CD14-positive monocyte (primary cell): ENCODE measurements at regions not wholly inside any gene's neighbourhood (a gene's known extent, or its start where the extent isn't known, plus 50 kb on each side); places are given as distances from the start of the nearest gene placed in this dataset.

Experiments used
- DNase-seq, 3 donors: peaks; one replicate each; pipeline ENCODE4 v3.0.0-alpha.2; 2011 to 2022
- H2AFZ ChIP-seq: 2 replicates; pipeline ENCODE4 v1.6.0; 2012; ENCODE audit warnings: mild to moderate bottlenecking, low read depth, low read length, inconsistent platforms; ENCODE audit not compliant: insufficient read depth, poor library complexity, severe bottlenecking
- H3K27ac ChIP-seq, 2 donors: 1 replicate in 1 of 2; 2 replicates in 1 of 2; pipeline ENCODE4 v1.5.1; 2012 to 2013; ENCODE audit warnings: low read length in 2 of 2, control low read depth in 1 of 2, inconsistent platforms in 1 of 2, low read depth in 1 of 2, mild to moderate bottlenecking in 1 of 2
- H3K27me3 ChIP-seq, 2 donors: one replicate each; pipeline versions ENCODE4 v1.6.0 to v1.6.1; 2011 to 2013; ENCODE audit warnings: low read length in 2 of 2; ENCODE audit not compliant: control insufficient read depth in 2 of 2, insufficient read depth in 2 of 2
- H3K36me3 ChIP-seq, 2 donors: replicated peaks in 1 of 2; 1 replicate in 1 of 2; 2 replicates in 1 of 2; pipeline versions ENCODE4 v1.5.1 to v1.6.1; 2012 to 2013; ENCODE audit warnings: low read length in 2 of 2, control low read depth in 1 of 2, inconsistent platforms in 1 of 2, mild to moderate bottlenecking in 1 of 2; ENCODE audit not compliant: insufficient read depth in 2 of 2, control insufficient read depth in 1 of 2
- H3K4me1 ChIP-seq, 2 donors: 1 replicate in 1 of 2; 2 replicates in 1 of 2; pipeline versions ENCODE4 v1.5.1 to v1.6.1; 2012 to 2013; ENCODE audit warnings: low read length in 2 of 2, control low read depth in 1 of 2, inconsistent platforms in 1 of 2, mild to moderate bottlenecking in 1 of 2, moderate library complexity in 1 of 2; ENCODE audit not compliant: insufficient read depth in 2 of 2, control insufficient read depth in 1 of 2
- H3K4me2 ChIP-seq: replicated peaks from 2 replicates; pipeline ENCODE3; 2012; ENCODE audit warnings: low read length, moderate library complexity, mild to moderate bottlenecking; ENCODE audit not compliant: poor library complexity, severe bottlenecking; ENCODE audit errors: extremely low read depth
- H3K4me3 ChIP-seq, 3 experiments: fragments of 200-600 bp in 1 of 3; sonication (generic) in 1 of 3; replicated peaks in 1 of 3; 1 replicate in 2 of 3; 2 replicates in 1 of 3; pipeline ENCODE4 v1.5.1; 2011 to 2013; ENCODE audit warnings: low read length in 3 of 3, mild to moderate bottlenecking in 3 of 3, control low read depth in 2 of 3, low read depth in 2 of 3, inconsistent platforms in 1 of 3, moderate library complexity in 1 of 3
- H3K79me2 ChIP-seq: 2 replicates; pipeline ENCODE4 v1.6.0; 2012; ENCODE audit warnings: mild to moderate bottlenecking, control low read depth, inconsistent platforms, low read length, moderate library complexity; ENCODE audit not compliant: insufficient read depth
- H3K9ac ChIP-seq: 2 replicates; pipeline ENCODE4 v1.6.0; 2017; ENCODE audit warnings: low read length, mild to moderate bottlenecking; ENCODE audit not compliant: insufficient read depth, poor library complexity, severe bottlenecking
- H3K9me3 ChIP-seq, 2 donors: replicated peaks in 1 of 2; 1 replicate in 1 of 2; 2 replicates in 1 of 2; pipeline versions ENCODE4 v1.5.1 to v1.6.1; 2012 to 2013; ENCODE audit warnings: low read length in 2 of 2, control low read depth in 1 of 2; ENCODE audit not compliant: control insufficient read depth in 1 of 2, insufficient read depth in 1 of 2
- H4K20me1 ChIP-seq: 2 replicates; pipeline ENCODE4 v1.6.0; 2012; ENCODE audit warnings: mild to moderate bottlenecking, low read length, control low read depth, moderate library complexity; ENCODE audit not compliant: insufficient read depth
- H3K27ac Mint-ChIP-seq, 7 donors: one replicate each; pipeline ENCODE4 v1.8.0; 2020; ENCODE audit warnings: mild to moderate bottlenecking in 7 of 7, mixed read lengths in 7 of 7, moderate library complexity in 6 of 7, inconsistent platforms in 2 of 7
- H3K27me3 Mint-ChIP-seq, 3 donors: one replicate each; pipeline ENCODE4 v1.8.0; 2021 to 2022; ENCODE audit warnings: low read depth in 3 of 3, mild to moderate bottlenecking in 3 of 3, mixed read lengths in 3 of 3, moderate library complexity in 3 of 3, inconsistent platforms in 1 of 3
- H3K36me3 Mint-ChIP-seq, 2 donors: one replicate each; pipeline ENCODE4 v1.8.0; 2020; ENCODE audit warnings: mixed read lengths in 2 of 2, inconsistent platforms in 1 of 2, mild to moderate bottlenecking in 1 of 2
- H3K4me1 Mint-ChIP-seq: one replicate; pipeline ENCODE4 v1.8.0; 2020; ENCODE audit warnings: mild to moderate bottlenecking, mixed read lengths
- H3K4me3 Mint-ChIP-seq, 2 donors: one replicate each; pipeline ENCODE4 v1.8.0; 2020; ENCODE audit warnings: mild to moderate bottlenecking in 2 of 2, mixed read lengths in 2 of 2, moderate library complexity in 1 of 2
- H3K9me3 Mint-ChIP-seq, 7 donors: one replicate each; pipeline ENCODE4 v1.8.0; 2020 to 2022; ENCODE audit warnings: mixed read lengths in 7 of 7, mild to moderate bottlenecking in 6 of 7, moderate library complexity in 6 of 7, inconsistent platforms in 2 of 7
- WGBS: methylation state at CpG from one replicate; pipeline ENCODE4 v1.1.5; 2013; ENCODE audit warnings: missing lambda C conversion rate; ENCODE audit not compliant: insufficient coverage; 5-methylcytosine and 5-hydroxymethylcytosine counted together
- intact Hi-C, 2 donors: fragments of 100-400 bp; cut with micrococcal nuclease; formaldehyde crosslinking; loops; one replicate each; pipeline versions ENCODE4 v1.15.0 to v1.15.1; 2023
- TF ChIP-seq, protein P1 (sequence below): fragments of 200-600 bp; IDR thresholded peaks from one replicate; pipeline ENCODE4 v1.8.0; 2022; ENCODE audit warnings: antibody characterized with exemption, mild to moderate bottlenecking

DNA sequence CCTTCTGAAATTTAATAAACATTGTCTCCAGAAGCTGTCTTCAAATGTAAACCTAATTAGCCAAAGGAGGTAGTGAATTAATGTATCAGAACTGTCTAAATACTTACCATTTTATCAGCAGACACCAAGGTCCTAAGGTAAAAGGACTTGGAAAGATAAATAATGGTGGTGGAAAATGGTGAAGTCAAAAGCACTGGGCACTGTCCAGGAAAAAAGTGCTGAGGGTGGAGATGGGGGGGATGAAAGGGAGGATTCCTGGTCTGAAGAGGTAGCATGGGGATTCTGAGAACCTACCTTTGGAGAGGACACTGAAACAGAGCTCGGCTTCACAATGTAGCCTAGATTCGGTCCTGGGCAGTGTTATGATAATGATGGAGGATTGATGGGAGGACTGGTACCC, 149.0 kb upstream of the DPH6 start:
- TF ChIP-seq, protein P1, sequence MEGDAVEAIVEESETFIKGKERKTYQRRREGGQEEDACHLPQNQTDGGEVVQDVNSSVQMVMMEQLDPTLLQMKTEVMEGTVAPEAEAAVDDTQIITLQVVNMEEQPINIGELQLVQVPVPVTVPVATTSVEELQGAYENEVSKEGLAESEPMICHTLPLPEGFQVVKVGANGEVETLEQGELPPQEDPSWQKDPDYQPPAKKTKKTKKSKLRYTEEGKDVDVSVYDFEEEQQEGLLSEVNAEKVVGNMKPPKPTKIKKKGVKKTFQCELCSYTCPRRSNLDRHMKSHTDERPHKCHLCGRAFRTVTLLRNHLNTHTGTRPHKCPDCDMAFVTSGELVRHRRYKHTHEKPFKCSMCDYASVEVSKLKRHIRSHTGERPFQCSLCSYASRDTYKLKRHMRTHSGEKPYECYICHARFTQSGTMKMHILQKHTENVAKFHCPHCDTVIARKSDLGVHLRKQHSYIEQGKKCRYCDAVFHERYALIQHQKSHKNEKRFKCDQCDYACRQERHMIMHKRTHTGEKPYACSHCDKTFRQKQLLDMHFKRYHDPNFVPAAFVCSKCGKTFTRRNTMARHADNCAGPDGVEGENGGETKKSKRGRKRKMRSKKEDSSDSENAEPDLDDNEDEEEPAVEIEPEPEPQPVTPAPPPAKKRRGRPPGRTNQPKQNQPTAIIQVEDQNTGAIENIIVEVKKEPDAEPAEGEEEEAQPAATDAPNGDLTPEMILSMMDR = no peak
- Mint-ChIP-seq H3K36me3 (no peaks in the 10 kb centered on the region), H3K27ac (no peak overlapping the region), H3K4me3 (no peak overlapping the region), H3K4me1 (no peaks in the 10 kb centered on the region), H3K27me3 (no peaks in the 10 kb centered on the region), H3K9me3 (peaks cover 0 to 4% (median 0%) of the 10 kb centered on the region in 7 donors)
- no peaks in the 10 kb centered on the region for H3K4me1 ChIP-seq
- no peaks in the 10 kb centered on the region for H3K79me2 ChIP-seq
- WGBS = 95% methylated on average over 2 of the region's 2 CpGs
- no peak overlapping the region for H2AFZ ChIP-seq
- H3K4me3 ChIP-seq = no peak overlapping the region
- H3K27ac ChIP-seq = no peak overlapping the region
- no peaks in the 10 kb centered on the region for H3K27me3 ChIP-seq
- H3K9me3 ChIP-seq = no peaks in the 10 kb centered on the region
- no peak for DNase-seq
- no peaks in the 10 kb centered on the region for H3K36me3 ChIP-seq
- intact Hi-C loops = no loop called here
- H3K9ac ChIP-seq = no peak overlapping the region
- no peaks in the 10 kb centered on the region for H4K20me1 ChIP-seq
- no peak overlapping the region for H3K4me2 ChIP-seq

GRCh38 chr15:35696767-35697231, 150.8 kb upstream of the DPH6 start:
- no peaks in the 10 kb centered on the region for H3K27me3 Mint-ChIP-seq
- no peaks in the 10 kb centered on the region for H3K4me1 Mint-ChIP-seq
- H3K9ac ChIP-seq = no peak overlapping the region
- no peak for DNase-seq
- no peaks in the 10 kb centered on the region for H3K36me3 Mint-ChIP-seq
- H3K36me3 ChIP-seq = no peaks in the 10 kb centered on the region
- no peak overlapping the region for H3K27ac ChIP-seq
- no peak overlapping the region for H2AFZ ChIP-seq
- no peaks in the 10 kb centered on the region for H3K79me2 ChIP-seq
- no peaks in the 10 kb centered on the region for H3K27me3 ChIP-seq
- TF ChIP-seq, protein P1 = no peak
- no peak overlapping the region for H3K4me2 ChIP-seq
- no peak overlapping the region for H3K4me3 ChIP-seq
- H3K9me3 Mint-ChIP-seq = peaks cover 0 to 6% (median 0%) of the 10 kb centered on the region in 7 donors
- H4K20me1 ChIP-seq = no peaks in the 10 kb centered on the region
- 90% methylated on average over 4 of the region's 5 CpGs for WGBS
- H3K4me1 ChIP-seq = no peaks in the 10 kb centered on the region
- no peaks in the 10 kb centered on the region for H3K9me3 ChIP-seq
- no peak overlapping the region for H3K27ac Mint-ChIP-seq
- intact Hi-C loops = no loop called here
- no peak overlapping the region for H3K4me3 Mint-ChIP-seq
